NCI-H1694 (cell line): ENCODE measurements at regions not wholly inside any gene's neighbourhood (a gene's known extent, or its start where the extent isn't known, plus 50 kb on each side); places are given as distances from the start of the nearest gene placed in this dataset.

Source experiments
- DNase-seq: peaks from one replicate; lab custom pipeline; 2025; lab: John Stamatoyannopoulos, UW

GRCh38 chr5:71948206-71948605 lies 159.1 kb upstream of the MAP1B start:
- DNase-seq, result no peak

GRCh38 chr5:71949772-71950171 lies 157.5 kb upstream of the MAP1B start:
- DNase-seq, result no peak

GRCh38 chr5:71953866-71954265 lies 153.4 kb upstream of the MAP1B start:
- no peak for DNase-seq

- DNase-seq, result no peak
These were observed 152.9 kb upstream of the MAP1B start for GRCh38 chr5:71954329-71954728.

- DNase-seq, result no peak
These were observed 151.6 kb upstream of the MAP1B start for GRCh38 chr5:71955723-71956122.

GRCh38 chr5:71957292-71957898 lies 149.9 kb upstream of the MAP1B start:
- DNase-seq, result no peak

- DNase-seq, result no peak
These were observed 147.1 kb upstream of the MAP1B start for GRCh38 chr5:71960195-71960594.

GRCh38 chr5:71961786-71962185 lies 145.5 kb upstream of the MAP1B start:
- DNase-seq, result no peak

GRCh38 chr5:71969460-71969859 lies 137.8 kb upstream of the MAP1B start:
- no peak for DNase-seq

GRCh38 chr5:71971862-71972261 lies 135.4 kb upstream of the MAP1B start:
- DNase-seq, result no peak

GRCh38 chr5:71972777-71973473 lies 134.3 kb upstream of the MAP1B start:
- DNase-seq, result no peak

- DNase-seq, result no peak
These were observed 133.7 kb upstream of the MAP1B start for GRCh38 chr5:71973563-71973962.

GRCh38 chr5:71974165-71974564 lies 133.1 kb upstream of the MAP1B start:
- no peak for DNase-seq

GRCh38 chr5:71974622-71975021 lies 132.7 kb upstream of the MAP1B start:
- DNase-seq, result no peak

GRCh38 chr5:71976449-71976848 lies 130.8 kb upstream of the MAP1B start:
- no peak for DNase-seq

GRCh38 chr5:71977311-71977710 lies 130.0 kb upstream of the MAP1B start:
- no peak for DNase-seq

- no peak for DNase-seq
These were observed 129.1 kb upstream of the MAP1B start for GRCh38 chr5:71978216-71978615.

- DNase-seq, result no peak
These were observed 124.4 kb upstream of the MAP1B start for GRCh38 chr5:71982717-71983395.

- DNase-seq, result no peak
These were observed 121.2 kb upstream of the MAP1B start for GRCh38 chr5:71986101-71986500.

GRCh38 chr5:71988808-71989207 lies 118.5 kb upstream of the MAP1B start:
- DNase-seq, result no peak

GRCh38 chr5:71993600-71993999 lies 113.7 kb upstream of the MAP1B start:
- DNase-seq, result no peak

GRCh38 chr5:71996789-71997188 lies 110.5 kb upstream of the MAP1B start:
- no peak for DNase-seq

- DNase-seq, result no peak
These were observed 108.5 kb upstream of the MAP1B start for GRCh38 chr5:71998746-71999145.
